Cerebellar cortex (tissue), 1 donor: ENCODE measurements at regions not wholly inside any gene's neighbourhood (a gene's known extent, or its start where the extent isn't known, plus 50 kb on each side); places are given as distances from the start of the nearest gene placed in this dataset.
"Not testable (repeated sequence)": the region's sequence is repeated elsewhere in the genome, so short reads cannot be mapped to it uniquely, and the experiment has no call there.

Source experiments
- DNase-seq: peaks from one replicate; pipeline ENCODE4 v3.0.0-alpha.2; 2015; ENCODE audit warnings: low spot score

- no peak for DNase-seq
These were observed 213.5 kb upstream of the NRIP1 start for GRCh38 chr21:15278279-15278678.

- no peak for DNase-seq
These were observed 214.1 kb upstream of the NRIP1 start for GRCh38 chr21:15278851-15279250.

DNA sequence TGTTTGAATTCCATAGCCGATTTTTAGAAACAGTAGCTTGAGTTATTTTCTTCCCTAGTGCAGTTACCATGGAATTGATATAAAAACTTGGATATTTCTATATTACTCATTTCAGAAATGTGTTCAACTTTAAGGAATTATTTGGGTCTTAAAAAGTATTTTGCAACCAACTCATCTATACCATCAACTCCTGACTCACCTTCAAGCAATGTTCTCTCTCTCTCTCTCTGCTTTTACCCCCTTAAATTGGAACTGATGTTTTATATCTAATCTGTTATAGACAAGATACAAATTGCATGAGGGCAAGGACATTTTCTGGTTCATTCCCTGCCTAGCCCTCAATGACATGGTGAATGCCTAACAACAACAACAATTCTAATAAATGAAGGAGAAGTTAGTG lies 214.7 kb upstream of the NRIP1 start:
- no peak for DNase-seq

GRCh38 chr21:15281714-15282113 lies 216.9 kb upstream of the NRIP1 start:
- DNase-seq, result no peak

- no peak for DNase-seq
These were observed 217.9 kb upstream of the NRIP1 start for GRCh38 chr21:15282665-15283064.

- DNase-seq, result no peak
These were observed 218.3 kb upstream of the NRIP1 start for GRCh38 chr21:15283138-15283537.

DNA sequence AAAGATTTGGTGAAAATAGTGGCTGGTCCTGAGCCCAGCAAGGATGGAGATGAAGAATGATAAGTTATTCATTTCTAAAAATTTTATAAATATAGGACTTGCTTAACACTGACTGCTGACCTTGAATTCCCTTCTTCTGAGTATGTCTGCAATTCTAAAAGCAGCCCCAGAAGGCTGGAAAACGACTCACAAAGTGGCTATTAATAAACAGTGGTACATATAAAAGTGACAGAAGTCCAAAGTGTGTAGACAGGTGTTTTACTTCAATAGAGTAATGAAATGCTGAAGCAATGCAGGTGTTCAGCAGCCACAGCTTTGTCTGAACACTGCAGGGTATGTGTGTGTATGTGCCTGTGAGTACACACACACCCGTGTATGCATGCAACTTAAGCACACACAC lies 219.0 kb upstream of the NRIP1 start:
- no peak for DNase-seq

- DNase-seq, result no peak
These were observed 220.8 kb upstream of the NRIP1 start for GRCh38 chr21:15285556-15285955.

DNA sequence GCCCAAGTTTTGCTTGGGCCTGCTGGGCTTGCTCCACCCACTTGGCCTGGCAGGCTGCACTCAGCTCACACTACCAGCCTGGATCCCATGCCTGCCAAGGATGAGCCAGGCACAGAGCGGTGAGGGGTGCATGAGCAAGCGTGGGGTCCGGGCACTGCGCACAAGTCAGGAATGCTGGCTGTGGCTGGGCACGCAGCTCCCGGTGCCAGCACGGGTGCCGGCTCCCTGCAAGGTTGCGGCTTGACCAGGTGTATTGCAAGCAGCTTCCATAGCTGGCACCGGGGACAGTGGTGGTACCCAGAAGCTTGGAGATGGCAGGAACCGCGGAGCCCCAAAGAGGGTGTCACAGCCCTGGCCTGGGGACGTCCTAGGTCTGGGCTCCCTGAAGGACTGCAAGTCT lies 224.4 kb upstream of the NRIP1 start:
- DNase-seq, result no peak

GRCh38 chr21:15289896-15290841 lies 225.4 kb upstream of the NRIP1 start:
- no peak for DNase-seq

- DNase-seq, result no peak
These were observed 226.9 kb upstream of the NRIP1 start for GRCh38 chr21:15291621-15292266.

DNA sequence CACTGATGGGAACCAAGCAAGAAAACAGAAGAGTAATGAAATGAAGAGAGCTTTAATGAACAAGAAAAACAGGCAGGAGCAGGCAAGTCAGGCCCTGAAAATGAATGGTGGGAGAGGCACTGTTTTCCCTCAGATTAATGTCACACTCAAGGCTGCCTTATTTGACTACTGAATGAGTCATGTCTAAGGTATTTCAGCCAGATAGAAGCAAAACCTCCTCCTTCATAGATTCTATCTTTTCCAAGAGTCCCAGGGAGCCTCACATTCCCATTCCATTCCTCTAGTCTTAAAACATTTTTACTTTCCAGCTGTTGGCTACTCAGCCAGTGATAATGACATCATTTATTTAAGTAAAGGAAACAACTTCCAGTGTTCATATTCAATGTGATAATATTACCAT lies 228.4 kb upstream of the NRIP1 start:
- DNase-seq, result no peak

- DNase-seq, result no peak
These were observed 231.1 kb upstream of the NRIP1 start for GRCh38 chr21:15295875-15296274.

- DNase-seq, result no peak
These were observed 233.0 kb upstream of the NRIP1 start for GRCh38 chr21:15297824-15298223.

DNA sequence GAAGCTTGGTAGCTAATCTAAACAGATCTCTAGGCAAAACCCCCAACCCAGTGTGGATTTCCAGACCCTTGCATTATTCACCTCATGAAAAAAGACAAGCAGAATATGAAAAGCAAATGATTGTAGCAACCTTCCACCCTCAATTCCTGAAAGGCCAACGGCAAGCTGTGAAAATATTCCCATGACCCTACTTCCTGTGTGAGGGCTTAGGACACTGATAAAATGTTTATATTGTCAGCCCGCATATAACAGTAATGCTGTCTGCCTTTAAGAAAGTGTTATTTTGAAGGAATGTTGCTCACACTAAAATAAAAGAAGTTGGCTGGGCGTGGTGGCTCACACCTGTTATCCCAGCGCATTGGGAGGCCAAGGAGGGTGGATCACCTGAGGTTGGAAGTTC lies 233.5 kb upstream of the NRIP1 start:
- DNase-seq, result no peak

DNA sequence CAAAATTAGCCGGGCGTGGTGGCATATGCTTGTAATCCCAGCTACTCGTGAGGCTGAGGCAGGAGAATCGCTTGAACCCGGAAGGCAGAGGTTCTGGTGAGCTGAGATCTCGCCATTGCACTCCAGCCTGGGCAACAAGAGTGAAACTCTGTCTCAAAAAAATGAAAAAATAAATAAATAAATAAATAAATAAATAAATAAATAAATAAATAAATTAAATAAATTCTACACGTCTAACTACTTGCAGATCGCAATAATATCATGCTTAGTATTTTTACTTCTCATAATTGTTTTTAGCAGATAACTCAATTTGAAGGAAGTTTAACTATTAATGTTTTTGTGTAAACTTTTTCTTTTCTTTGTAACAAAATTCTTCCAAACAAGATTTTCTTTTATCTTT lies 234.0 kb upstream of the NRIP1 start:
- DNase-seq, result not testable (repeated sequence)

DNA sequence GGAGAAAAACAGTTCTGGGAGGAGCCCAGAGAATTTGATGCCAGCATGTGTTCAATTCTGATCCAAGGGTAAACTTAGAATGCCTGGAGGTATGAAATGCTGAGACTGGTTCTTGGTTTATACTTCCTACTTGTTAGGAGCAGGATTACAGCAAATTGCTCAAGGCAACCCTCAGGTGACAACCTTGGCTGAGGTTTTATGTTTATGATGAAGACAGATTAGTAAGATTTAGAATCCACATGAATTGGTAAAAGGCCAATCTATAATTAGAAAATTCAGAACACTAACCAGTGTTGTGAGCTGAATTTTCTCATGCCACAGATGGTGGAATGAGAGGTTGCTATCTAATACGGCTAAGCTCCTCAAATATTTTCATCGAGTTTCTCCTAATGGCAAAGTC lies 235.3 kb upstream of the NRIP1 start:
- DNase-seq, result no peak

DNA sequence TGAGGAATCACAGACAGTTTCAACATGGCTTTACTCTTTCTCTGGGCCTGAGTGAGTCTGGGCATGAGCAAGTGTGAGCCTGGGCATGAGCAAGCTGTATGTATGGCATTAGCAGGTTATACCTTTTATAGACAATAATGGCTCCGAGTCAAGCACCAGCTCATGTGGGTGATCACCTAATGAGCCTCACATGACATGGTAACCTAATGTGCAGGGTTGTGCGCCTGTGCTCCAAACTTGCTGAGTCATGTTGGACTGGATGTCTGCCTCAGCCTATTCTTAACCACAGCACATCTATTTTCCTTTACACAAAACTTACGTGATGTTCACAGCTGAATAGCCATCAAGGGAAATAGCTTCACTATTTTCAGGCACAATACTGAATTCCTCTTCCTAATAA lies 236.2 kb upstream of the NRIP1 start:
- DNase-seq, result no peak

DNA sequence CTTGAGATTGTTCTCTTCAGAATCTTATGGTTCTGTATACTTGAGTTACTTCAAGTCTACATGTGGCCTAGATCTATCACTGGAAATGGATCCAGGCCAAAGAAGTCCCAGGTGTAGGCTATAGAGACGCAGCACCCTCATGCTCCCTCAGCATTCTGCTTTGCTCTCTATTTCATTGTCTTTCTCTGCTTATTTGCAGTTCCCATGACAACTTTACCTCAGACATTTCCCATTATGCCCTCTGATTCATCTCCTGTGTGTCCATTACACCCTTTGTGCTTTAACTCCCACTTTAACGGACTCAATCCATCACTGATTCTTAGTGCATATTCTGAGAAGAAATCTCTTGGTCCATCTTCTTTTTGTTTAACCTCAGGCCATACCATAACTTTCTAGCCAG lies 236.9 kb upstream of the NRIP1 start:
- DNase-seq, result no peak

DNA sequence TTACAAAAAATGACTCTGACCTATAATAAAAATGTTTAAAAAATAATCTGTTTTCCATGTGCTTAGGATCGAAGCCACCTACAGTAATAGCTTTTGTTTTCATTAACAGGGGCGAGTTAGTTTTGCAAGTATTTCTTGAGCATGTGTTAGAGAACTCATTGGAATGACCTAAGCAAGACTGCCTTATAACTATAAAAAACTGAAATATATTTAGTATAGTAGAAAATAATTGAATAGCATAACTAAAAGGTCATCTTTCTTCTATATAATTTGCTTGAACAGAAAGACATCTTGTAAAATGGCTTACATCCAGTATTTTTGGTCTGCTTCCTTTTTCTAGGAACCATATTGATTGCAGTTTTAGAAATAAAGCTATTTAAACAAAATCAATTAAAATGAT lies 241.5 kb upstream of the NRIP1 start:
- no peak for DNase-seq

DNA sequence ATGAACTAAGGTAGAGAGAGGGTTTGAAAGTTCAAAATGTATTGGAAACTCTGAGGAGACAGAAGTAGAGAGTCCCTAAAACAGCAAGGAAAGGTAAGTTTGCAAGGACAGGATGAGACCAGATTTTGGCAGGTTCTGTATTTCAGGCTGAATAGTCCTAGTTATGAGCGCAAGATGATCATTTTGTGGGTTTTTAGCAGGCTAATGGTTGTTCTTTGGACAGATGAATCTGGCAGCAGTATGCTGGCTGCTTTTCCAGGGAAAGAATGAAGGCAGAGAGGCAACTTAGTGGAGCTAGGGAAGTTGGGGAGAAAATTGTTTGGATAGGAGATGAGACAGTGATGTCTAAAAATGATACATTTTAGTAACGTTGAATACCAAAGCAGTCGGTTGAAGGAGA lies 243.5 kb upstream of the NRIP1 start:
- DNase-seq, result no peak

DNA sequence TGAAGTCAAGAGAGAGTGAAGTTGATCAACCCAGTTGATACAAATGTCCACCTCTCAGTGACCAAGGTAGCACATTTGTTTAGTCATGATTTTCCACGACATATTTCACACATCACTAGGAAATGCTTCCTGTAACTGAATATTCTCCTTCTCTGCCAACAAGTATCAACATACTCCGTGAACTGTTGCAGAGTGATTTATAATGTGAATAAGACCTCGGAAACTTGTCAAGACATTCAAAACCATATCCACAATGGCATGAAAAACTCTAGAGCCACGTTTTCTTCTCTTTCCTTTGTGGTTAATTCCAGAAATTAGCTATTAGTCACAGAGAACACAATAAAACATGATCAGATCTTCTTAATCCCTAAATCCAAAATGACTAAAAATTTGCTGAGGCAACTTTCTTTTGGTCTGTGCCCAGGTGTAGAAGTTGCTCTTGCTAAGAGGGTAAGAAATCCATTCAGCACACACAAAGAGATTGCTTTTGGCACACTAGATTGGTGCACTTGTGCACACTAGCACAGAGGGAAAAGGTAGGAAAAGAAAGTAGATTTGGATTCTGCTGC lies 244.3 kb upstream of the NRIP1 start:
- DNase-seq, result no peak

DNA sequence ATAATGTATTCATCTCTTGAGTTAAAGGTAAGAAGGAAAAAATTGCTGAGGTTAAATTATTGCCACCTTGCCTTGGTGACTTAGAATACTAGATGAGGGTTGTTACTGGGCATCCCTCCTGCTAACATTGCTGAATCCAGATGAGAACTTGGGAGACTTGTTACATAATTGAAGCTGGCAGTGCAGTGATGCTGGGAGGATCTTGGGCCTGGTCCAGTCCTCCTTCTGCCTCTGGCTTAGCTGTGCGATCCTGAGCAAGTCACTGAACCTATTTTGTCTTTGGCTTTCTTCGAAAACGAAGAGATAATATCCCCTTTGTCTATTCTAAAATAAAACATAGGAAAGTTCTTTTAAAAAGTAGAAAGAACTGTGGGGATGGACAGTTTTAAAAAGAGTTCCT lies 244.9 kb upstream of the NRIP1 start:
- DNase-seq, result no peak
